Jurkat, Clone E6-1 (cell line): ENCODE measurements at regions not wholly inside any gene's neighbourhood (a gene's known extent, or its start where the extent isn't known, plus 50 kb on each side); places are given as distances from the start of the nearest gene placed in this dataset.

ENCODE experiments used
- DNase-seq: peaks from one replicate; pipeline ENCODE4 v3.0.0-alpha.2; 2011; ENCODE audit warnings: low read depth, low spot score
- H3K4me3 ChIP-seq: 2 replicates; pipeline ENCODE4 v1.5.1; 2011; ENCODE audit warnings: mild to moderate bottlenecking, low read length, control low read depth, moderate library complexity

- H3K4me3 ChIP-seq, result no peak overlapping the region
- no peak for DNase-seq
These were observed 163.4 kb upstream of the NCAM1 start for GRCh38 chr11:112797648-112798293.

DNA sequence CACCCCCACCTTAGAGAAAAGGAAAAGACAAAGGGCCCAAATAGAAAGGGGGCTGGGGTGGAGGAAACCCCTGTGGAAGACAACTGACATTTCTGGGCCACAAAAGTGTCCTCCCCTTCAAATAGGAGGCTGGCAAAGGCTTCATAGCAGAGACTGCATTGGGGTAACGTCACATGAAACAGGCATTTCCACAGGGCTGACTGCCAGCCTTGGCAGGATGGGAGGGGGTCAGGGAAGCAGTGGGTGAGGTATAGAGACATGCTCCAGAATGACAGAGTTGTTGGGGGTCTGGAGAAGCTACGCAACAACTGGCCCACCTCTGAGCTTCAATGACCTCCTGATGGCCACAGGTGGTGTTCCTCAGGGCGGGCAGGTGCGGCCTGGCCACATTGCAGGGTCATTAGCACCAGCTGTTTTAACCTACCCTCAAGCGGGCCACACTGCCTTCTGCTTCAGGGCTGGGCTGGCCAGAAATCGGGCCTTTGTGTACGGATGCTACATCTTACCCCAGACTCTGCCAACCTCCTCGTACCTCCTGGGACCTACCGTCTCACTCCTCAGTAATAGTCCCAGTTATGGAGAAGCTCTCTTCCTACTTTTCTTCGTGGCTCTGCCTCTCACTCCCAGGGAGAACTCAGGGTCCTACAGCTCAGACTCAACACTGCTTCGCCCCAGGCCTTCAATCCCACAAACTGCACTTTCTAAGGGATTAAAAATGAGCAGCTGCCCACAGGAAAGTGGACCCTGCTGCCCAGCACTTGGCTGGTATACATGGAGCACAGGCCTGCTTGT is 160.0 kb upstream of the NCAM1 start:
- no peak for DNase-seq
- H3K4me3 ChIP-seq, result no peak overlapping the region

DNA sequence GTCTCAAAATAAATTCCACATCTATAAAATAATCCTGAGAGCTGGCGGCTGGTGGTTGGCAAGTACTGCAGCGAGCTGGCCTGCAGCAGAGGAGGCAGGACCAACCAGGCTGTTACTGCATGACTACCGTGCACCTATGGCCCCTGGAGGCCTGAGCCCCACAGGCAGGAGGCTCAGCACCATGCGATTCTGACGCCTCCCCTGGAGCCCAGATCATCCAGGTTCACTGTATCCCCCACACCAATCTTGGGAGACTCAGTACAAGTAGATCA is 159.5 kb upstream of the NCAM1 start:
- H3K4me3 ChIP-seq, result no peak overlapping the region
- no peak for DNase-seq

- no peak for DNase-seq
- no peak overlapping the region for H3K4me3 ChIP-seq
These were observed 155.6 kb upstream of the NCAM1 start for GRCh38 chr11:112805658-112806057.

DNA sequence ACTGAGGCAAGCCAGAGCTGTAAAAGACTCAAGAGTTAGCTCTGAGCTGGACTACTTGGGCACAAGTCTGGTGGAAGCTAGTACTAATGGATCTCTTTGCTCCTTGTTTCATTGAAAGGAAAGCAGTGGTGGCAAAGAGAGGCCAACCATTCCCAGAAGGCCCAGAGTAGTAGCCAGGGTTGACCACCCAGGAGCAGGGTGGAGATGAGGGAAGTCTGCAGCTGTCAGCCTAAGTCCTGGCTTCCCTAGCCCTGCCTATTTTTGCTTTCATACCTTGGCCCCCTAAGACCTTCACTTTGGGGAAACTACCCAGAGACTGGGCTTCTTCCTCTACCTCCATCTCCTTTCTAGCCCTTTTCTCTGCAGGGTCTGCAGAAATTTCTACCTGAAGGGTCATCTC is 155.0 kb upstream of the NCAM1 start:
- DNase-seq, result no peak
- H3K4me3 ChIP-seq, result no peak overlapping the region

GRCh38 chr11:112806876-112807275 is 154.3 kb upstream of the NCAM1 start:
- no peak overlapping the region for H3K4me3 ChIP-seq

GRCh38 chr11:112809429-112809828 is 151.8 kb upstream of the NCAM1 start:
- DNase-seq, result no peak
- no peak overlapping the region for H3K4me3 ChIP-seq

More at GRCh38 chr11:112806876-112807275, 154.3 kb upstream of the NCAM1 start:
- no peak for DNase-seq

DNA sequence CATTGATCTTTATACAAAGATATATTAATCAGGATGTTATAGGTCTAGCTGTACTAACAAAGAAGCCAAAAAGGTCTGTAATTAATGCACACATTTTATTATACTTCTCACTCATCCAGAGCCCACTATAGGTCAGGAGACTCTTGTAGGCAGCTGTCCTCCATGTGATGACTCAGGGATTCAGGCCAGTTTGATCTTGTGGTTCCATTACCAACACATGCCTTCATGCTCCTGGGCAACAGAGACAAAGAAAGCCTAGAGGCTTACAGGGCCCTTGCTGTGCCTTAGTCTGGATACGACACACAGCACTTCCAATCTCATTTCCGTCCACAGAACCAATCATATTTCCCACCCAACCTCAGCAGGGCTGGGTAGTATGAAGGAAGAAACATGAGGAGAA is 150.3 kb upstream of the NCAM1 start:
- no peak for DNase-seq
- no peak overlapping the region for H3K4me3 ChIP-seq

DNA sequence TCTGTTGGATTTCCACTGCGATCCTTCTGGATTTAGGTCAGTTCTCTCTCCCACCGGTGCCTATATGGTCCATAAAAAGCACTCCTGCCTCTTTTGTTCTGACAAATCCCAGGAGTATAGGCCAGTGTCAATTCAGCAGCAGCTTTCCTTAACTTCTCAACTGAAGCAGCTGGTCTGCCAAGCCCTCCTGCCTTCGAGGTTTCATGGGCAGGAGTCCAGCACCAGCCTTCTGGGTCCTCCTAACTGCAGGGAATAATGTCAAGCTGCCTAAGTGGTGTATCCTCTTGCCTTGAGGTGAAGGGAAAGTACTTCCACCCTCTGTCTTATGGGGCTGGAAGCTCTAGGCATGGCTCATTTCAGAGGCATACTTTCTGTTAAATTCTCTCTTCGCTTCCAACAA is 149.4 kb upstream of the NCAM1 start:
- no peak overlapping the region for H3K4me3 ChIP-seq
- no peak for DNase-seq

DNA sequence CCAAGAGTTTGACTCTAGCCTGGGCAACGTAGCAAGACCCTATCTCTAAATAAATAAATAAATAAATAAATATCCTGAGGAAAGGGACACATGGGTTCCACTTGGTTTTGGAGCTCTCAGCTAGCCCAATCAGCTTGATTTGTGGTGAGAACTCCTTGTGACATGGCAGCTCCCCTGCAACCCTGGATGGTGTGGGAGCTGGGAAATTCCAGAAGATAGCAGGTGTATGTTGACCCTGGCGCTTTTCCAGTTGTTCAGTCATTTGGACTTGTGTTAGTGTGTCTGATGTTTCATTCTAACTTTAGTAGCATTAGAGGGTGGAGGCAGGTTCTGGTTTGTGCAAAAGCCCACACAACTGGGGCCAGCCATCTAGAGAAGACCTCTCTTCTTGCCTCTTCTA is 148.5 kb upstream of the NCAM1 start:
- H3K4me3 ChIP-seq, result no peak overlapping the region
- DNase-seq, result no peak

DNA sequence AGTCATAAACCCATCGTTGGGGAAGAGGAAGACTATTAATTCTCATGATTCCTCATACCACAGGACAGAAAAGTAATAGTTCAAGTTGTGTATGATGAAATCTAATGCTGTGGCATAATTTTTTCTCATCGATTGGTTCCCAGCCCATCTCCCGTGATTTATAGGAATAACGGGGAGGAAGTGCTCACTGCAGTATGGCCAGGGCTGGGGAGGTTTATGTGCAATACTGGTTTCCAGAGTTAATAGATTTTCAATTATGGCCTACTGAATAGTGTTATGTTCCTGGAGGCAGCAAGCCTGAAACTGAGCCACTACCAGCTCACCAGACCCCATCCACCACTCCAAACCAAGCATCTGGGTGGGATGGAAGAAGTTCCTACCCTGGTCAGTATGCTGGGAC is 147.1 kb upstream of the NCAM1 start:
- no peak overlapping the region for H3K4me3 ChIP-seq
- no peak for DNase-seq

- no peak for DNase-seq
- no peak overlapping the region for H3K4me3 ChIP-seq
These were observed 143.8 kb upstream of the NCAM1 start for GRCh38 chr11:112817376-112817775.

GRCh38 chr11:112822478-112823274 is 138.5 kb upstream of the NCAM1 start:
- DNase-seq, result no peak

GRCh38 chr11:112826026-112826425 is 135.2 kb upstream of the NCAM1 start:
- no peak for DNase-seq
- no peak overlapping the region for H3K4me3 ChIP-seq

More at GRCh38 chr11:112822478-112823274, 138.5 kb upstream of the NCAM1 start:
- H3K4me3 ChIP-seq, result no peak overlapping the region

DNA sequence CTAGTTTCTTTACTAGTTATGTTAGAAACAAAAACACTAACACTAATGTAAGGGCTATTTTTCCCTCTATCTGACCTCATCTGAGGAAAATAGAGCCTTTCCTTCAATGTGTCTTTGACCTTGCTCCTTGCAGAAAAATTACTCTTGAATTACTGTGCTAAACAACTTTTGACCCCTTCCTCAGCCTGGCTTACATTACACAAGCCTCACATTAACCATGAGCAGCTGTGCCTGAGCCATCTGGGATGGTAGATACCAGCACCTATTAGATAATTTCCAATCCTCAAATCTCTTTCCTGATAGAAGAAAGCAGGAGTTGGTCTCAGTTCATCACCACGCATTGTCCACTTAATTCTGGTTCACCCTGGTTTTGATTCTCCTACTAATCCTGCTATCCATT is 134.4 kb upstream of the NCAM1 start:
- DNase-seq, result no peak

GRCh38 chr11:112828421-112828820 is 132.8 kb upstream of the NCAM1 start:
- no peak for DNase-seq
- no peak overlapping the region for H3K4me3 ChIP-seq

More for the DNA sequence above, 134.4 kb upstream of the NCAM1 start:
- no peak overlapping the region for H3K4me3 ChIP-seq

GRCh38 chr11:112829971-112830654 is 131.1 kb upstream of the NCAM1 start:
- no peak overlapping the region for H3K4me3 ChIP-seq
- no peak for DNase-seq

DNA sequence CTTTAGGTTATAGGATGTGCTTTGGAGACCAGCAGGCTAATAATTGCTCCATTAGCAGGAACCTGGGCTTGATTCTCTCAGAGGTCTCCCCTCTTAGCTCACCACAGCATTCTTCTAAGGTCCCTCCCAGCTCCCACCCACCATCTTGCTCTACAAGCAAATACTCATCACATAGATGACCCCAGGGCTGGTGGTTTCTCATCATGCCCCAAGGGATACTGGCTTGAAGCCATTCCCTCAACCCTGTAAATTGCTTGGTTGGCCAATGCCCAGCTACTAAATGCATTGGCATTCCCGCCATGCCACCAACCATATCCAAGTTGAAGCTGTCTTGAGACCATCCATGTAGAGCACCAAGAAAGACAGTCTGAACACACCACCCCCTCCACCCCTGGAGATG is 130.2 kb upstream of the NCAM1 start:
- no peak overlapping the region for H3K4me3 ChIP-seq
- no peak for DNase-seq

DNA sequence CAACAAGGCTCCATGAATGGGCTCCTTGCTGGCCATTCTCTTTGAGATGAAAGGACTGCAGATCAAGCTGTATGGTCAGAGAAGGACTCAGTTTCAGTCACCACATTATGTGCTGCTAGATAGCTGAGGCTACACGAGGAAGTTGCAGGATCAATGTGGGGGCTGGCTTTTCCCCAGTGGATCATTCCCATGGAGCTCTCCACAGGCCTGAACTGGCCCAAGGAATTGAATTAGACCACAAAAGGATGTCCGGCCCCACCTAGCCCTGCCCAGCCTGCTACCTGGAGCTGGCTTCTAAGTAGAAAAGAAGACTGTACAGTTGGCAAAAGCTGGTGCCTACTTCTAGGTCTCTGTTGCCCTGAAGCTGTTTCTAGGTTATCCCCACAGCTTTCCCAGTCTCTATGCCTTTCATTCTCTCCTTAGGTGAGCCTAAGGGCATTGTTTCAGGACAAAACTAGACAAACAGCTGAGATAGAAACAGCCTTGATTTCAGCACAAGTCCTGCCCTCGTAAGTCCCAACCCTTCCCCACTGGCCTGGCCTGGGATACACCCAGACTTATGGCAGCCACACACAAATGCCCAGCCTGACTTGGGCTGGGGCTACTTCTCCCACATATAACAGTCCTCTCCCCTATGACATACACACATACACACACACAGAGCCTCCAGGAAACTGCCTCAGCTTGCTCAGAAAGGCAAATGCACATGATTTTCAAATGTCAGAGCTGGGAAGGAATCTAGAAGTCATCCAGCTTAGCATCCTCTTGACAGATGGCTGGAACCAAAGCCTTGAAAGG is 129.1 kb upstream of the NCAM1 start:
- no peak for DNase-seq
- no peak overlapping the region for H3K4me3 ChIP-seq
